ENCODE measurements at regions not wholly inside any gene's neighbourhood (a gene's known extent, or its start where the extent isn't known, plus 50 kb on each side); places are given as distances from the start of the nearest gene placed in this dataset.

DNA sequence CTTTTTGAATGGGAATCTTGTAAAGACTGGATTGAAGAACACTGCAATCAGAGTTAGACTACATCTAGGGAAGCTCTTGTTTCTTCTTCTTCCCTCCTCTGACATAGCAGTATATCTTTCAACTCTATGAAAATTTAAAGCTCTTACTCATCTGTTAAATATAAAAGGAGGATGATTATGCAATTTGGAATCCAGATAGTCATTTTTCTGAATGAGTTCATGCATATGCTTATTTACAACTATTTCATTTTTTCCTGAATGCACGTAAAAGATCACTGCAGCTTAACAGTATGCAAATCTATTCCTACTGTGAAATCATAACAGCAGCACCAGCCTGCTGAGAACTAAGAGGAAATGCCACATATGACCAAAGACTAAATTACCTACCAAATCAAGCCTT lies 133.5 kb upstream of the TMCC3 start:
- DNase-seq (ENCODE audit: low read depth) = no peak

- no peak for DNase-seq (ENCODE audit: low read depth)
Observed at GRCh38 chr12:94783343-94783742, 133.0 kb upstream of the TMCC3 start.

DNA sequence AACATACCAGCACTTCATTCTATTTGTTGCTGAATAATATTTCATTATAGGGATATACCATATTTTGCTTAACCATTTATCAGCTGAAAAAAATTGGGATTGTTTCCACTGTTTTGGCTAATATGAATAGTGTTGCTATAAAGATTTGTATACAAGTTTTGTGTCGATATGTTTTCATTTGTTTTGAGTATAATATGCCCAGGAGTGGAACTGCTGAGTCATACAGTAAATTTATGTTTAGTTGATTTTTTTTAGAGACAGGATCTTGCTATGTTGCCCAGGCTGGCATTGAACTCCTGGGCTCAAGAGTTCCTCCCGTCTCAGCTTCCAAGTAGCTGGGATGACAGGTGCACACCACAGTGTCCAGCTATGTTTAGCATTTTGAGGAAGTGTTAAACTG lies 131.5 kb upstream of the TMCC3 start:
- DNase-seq (ENCODE audit: low read depth) = no peak

- peak; percentile 95 for DNase-seq (ENCODE audit: low read depth)
Observed at GRCh38 chr12:94779485-94779884, 129.1 kb upstream of the TMCC3 start.

DNA sequence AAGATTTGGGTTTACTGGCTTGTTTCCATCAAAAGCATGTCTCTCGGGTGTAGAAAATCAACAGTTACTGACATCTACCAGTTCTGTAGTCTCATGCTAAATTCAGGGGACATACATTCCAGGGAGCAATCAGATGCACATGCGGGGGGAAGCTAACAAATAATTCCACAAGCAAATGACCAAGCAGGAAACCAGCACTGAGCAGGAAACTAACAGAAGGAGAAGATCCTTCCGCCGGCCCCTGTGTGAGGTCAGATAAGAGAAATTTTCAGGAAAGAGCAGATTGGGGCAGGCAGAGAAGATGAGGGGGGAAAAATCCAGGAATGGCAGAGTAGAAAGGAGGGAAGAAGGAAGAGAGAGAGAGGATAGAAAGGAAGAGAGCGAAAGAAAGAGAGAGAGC lies 127.6 kb upstream of the TMCC3 start:
- no peak for DNase-seq (ENCODE audit: low read depth)

DNA sequence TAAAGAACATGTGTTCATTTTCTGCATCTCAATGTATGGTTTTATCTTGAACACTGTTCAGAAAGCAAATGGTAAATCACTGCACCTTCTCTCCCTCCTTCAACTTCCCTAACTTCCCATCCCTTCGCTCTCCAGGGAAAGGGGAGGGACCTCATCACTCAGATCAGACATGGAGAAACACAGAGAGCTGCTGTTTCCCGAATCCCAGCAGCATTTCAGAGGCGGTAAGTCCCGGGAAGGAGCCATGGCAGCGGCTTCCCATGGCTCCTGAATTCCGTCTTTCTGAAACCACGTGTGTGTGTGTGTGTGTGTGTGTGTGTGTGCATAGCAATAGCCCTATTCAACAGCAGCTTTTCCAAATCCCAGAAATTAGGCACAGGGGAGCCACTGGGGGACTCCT lies 125.4 kb upstream of the TMCC3 start:
- no peak for DNase-seq (ENCODE audit: low read depth)

- no peak for DNase-seq (ENCODE audit: low read depth)
Observed at GRCh38 chr12:94771741-94772140, 121.4 kb upstream of the TMCC3 start.

GRCh38 chr12:94771199-94771598 lies 120.8 kb upstream of the TMCC3 start:
- DNase-seq (ENCODE audit: low read depth) = no peak

DNA sequence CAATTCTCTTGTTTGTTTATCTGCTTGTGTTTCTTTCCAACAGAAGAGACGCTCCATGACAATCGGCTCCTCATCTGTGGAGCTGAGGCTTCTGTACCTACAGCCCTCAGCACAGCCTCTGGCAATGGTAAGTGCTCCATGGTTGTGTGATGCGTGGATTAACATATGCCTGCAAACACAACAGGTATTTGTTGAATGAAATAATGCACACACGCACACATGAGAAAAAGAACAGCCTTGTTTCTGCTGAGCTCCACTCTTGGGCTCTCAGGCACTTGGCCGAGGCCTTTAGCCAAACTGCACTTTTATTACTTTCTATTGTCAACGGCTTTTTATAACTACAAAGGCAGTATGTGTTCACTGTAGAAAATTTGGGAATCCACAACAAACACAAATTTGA lies 120.4 kb upstream of the TMCC3 start:
- no peak for DNase-seq (ENCODE audit: low read depth)

DNA sequence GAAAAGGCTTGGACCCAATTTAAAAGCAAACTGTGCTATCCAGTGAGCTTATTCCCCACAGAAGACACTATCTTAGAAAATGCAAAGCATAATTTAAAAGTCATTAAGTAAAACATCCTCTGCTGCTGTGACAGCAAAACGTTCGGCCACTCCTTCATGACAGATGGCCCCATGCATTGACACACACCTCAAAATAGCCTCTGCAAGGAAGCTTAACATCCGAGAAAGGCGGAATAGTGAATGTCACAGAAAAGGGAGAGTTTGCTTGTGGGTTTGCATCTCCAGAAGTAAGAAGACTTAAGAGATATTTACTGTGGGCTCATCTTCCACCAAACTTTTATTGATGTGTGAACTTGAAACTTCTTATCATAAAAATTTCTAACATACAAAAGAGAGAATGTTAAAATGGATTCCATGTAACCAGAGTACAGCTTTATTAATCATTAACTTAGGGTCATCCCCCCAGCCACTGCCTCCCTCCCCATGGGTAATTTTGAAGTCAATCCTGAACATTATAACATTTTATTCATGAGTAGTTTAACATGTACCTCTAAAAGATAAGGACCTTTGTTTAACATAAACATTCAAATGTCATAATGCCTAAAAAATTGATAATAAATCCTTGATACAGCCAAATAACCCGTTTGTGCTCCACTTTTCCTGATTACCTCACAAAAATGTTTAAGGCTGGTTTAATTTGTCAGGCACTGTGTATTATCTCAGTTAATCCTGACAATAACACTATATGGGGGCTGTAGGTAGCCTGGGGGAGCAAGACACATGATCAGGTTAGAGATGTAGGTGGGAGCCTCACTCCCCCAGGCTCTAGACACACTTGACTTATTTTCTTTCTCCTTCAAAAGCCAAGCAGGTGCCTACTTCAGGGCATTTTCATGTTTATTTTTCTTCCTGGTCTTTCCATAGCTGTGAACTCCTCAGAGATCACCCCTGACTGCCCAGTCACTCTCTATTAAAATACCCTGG lies 119.7 kb upstream of the TMCC3 start:
- DNase-seq (ENCODE audit: low read depth) = no peak

GRCh38 chr12:94769047-94769420 lies 118.7 kb upstream of the TMCC3 start:
- DNase-seq (ENCODE audit: low read depth) = no peak

- no peak for DNase-seq (ENCODE audit: low read depth)
Observed at GRCh38 chr12:94768398-94769046, 118.2 kb upstream of the TMCC3 start.

- no peak for DNase-seq (ENCODE audit: low read depth)
Observed at GRCh38 chr12:94767956-94768355, 117.6 kb upstream of the TMCC3 start.

- no peak for DNase-seq (ENCODE audit: low read depth)
Observed at GRCh38 chr12:94766397-94766796, 116.0 kb upstream of the TMCC3 start.

DNA sequence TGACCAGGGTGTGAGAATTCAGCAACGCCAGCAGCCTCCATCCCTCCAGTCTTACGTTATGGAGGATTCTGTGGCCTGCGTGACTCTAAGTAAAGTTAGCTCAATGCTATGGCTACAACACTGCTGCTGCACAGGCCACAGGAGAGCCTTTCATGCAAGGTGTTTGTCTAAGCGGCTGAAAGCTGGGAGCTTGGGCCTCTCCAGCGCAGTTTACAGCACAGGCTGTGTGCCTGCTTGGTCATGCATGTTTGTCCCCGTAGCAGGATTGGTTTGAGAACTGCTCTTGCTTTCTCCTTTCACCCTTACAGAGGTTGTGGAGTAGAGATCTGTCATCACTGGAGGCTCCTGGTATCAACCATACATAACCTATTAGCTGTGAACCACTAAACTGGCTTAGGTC lies 113.1 kb upstream of the TMCC3 start:
- DNase-seq (ENCODE audit: low read depth) = no peak

- no peak for DNase-seq (ENCODE audit: low read depth)
Observed at GRCh38 chr12:94762943-94763342, 112.6 kb upstream of the TMCC3 start.

GRCh38 chr12:94762259-94762942 lies 112.0 kb upstream of the TMCC3 start:
- no peak for DNase-seq (ENCODE audit: low read depth)

DNA sequence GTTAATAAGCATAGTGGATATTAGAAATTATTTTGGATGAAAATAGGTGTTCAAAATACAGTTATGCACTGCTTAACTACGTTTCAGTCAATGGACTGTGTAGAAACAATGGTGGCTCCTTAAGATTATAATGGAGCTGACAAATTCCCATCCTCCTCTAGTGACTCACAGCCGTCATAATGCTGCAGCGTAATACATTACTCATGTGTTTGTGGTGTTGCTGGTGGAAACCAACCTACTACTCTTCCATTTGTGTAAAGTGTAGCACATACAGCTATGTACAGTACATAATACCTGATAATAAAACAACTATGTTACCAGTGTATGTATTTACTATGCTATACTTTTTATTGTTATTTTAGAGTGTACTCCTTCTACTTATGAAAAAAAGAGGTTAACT lies 111.2 kb upstream of the TMCC3 start:
- DNase-seq (ENCODE audit: low read depth) = peak; percentile 85

DNA sequence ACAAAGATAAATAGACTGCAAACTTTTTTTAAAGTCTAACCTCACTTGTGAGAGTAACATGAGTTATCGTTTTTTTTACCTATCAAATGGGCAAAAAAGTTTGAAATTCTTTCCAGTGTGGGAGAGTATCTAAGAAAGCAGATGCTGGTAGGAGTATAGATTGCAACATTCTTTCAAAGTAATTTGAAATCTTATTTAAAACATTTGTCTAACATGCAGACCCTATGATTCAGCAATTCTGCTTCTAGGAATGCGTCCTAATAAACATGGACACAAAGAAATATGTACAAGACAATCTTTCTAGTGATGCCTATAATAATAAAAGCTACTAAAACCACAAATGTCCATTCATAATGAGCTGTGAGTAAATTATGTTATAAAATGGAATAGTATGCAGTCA lies 110.4 kb upstream of the TMCC3 start:
- DNase-seq (ENCODE audit: low read depth) = no peak

DNA sequence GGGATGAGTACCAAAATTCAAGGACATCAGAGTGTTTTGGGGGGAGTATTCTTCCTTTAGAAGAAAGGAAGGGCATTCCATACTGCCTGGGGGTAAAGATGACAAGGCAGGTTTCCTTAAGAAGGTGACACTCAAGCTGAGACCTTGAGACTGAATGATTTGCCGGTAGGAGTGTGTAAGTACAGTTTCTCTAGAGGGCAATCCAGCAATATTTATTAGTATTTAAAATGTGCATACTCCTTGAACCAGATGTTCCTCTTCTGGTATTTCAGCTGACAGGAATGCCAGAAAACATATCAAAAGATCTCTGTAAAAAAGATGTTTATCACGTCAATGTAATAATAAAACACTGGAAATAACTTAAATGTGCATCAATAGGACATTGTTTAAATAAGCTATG lies 106.4 kb upstream of the TMCC3 start:
- DNase-seq (ENCODE audit: low read depth) = no peak

GRCh38 chr12:94755598-94755997 lies 105.2 kb upstream of the TMCC3 start:
- DNase-seq (ENCODE audit: low read depth) = no peak

DNA sequence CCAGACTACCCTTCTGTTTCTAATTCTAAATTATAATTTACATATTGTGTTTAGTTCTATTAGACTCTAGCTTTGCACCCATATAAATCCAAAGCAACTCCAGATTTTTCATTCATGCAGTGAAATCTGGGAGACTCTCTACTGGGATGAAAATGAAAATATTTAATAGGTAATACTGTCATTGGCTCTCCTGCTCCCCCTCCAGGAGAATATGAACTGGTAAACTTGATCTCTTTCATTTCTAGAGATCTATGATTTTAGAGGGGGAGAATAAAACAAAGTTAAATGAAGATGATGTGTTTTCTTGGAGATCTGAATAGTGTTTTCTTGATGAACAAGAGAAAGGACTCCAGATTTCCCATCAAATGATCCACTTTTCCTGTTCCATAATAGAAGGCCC lies 104.3 kb upstream of the TMCC3 start:
- DNase-seq (ENCODE audit: low read depth) = no peak
